PC-9 (cell line): ENCODE measurements at regions not wholly inside any gene's neighbourhood (a gene's known extent, or its start where the extent isn't known, plus 50 kb on each side); places are given as distances from the start of the nearest gene placed in this dataset.

Experiments
- BruUV-seq: library from RNA; stranded (reverse); fragments of 400-500 nt; replicated peaks from 2 replicates; lab custom pipeline; 2021; lab: Mats Ljungman, UMichigan
- CTCF ChIA-PET: fragments of 300-600 bp; sonication (Branson Sonifier 250); formaldehyde crosslinking; loops from one replicate; lab custom pipeline; 2022; ENCODE audit warnings: antibody characterized with exemption; lab: Charles Lee
- POLR2A ChIA-PET: fragments of 300-600 bp; sonication (Branson Sonifier 250); formaldehyde crosslinking; loops from one replicate; lab custom pipeline; 2022; ENCODE audit warnings: antibody characterized with exemption; ENCODE audit not compliant: unreplicated experiment; lab: Charles Lee
- DNase-seq, 2 experiments: peaks; one replicate each; pipeline versions ENCODE4 v3.0.0 to v3.0.0-alpha.2; 2015 to 2022; ENCODE audit warnings: mixed read lengths in 1 of 2
- H2AFZ ChIP-seq: fragments of 200-600 bp; sonication (generic); 2 replicates; pipeline ENCODE4 v1.8.1; 2017; ENCODE audit warnings: antibody characterized with exemption
- H3F3A ChIP-seq: fragments of 200-600 bp; sonication (generic); 2 replicates; pipeline ENCODE4 v1.8.1; 2017; ENCODE audit warnings: antibody characterized with exemption, mild to moderate bottlenecking, low read depth; ENCODE audit not compliant: insufficient read depth
- H3K27ac ChIP-seq: fragments of 200-600 bp; sonication (generic); 2 replicates; pipeline ENCODE4 v1.6.1; 2016; ENCODE audit warnings: mixed run types
- H3K27me3 ChIP-seq: fragments of 200-600 bp; sonication (generic); 2 replicates; pipeline ENCODE4 v1.6.1; 2016; ENCODE audit warnings: low read depth, mixed run types; ENCODE audit not compliant: insufficient read depth
- H3K36me3 ChIP-seq: fragments of 200-600 bp; sonication (generic); 2 replicates; pipeline ENCODE4 v1.6.1; 2016; ENCODE audit warnings: low read depth, mixed run types
- H3K4me1 ChIP-seq: fragments of 200-600 bp; sonication (generic); replicated peaks from 2 replicates; pipeline ENCODE4 v1.6.1; 2016; ENCODE audit warnings: mixed run types; ENCODE audit not compliant: insufficient read depth
- H3K4me2 ChIP-seq: fragments of 200-600 bp; sonication (generic); 2 replicates; pipeline ENCODE4 v1.6.1; 2017; ENCODE audit warnings: mixed run types
- H3K4me3 ChIP-seq: fragments of 200-600 bp; sonication (generic); 2 replicates; pipeline ENCODE4 v1.6.1; 2016; ENCODE audit warnings: mixed run types
- H3K79me2 ChIP-seq: fragments of 200-600 bp; sonication (generic); 2 replicates; pipeline ENCODE4 v1.6.1; 2017; ENCODE audit warnings: low read depth, mixed run types
- H3K9me2 ChIP-seq: fragments of 200-600 bp; sonication (generic); 2 replicates; pipeline ENCODE4 v1.8.1; 2017; ENCODE audit warnings: mild to moderate bottlenecking; ENCODE audit not compliant: insufficient read depth
- H3K9me3 ChIP-seq: fragments of 200-600 bp; sonication (generic); 2 replicates; pipeline ENCODE4 v1.8.1; 2016; ENCODE audit warnings: low read depth; ENCODE audit not compliant: insufficient read depth
- H4K20me1 ChIP-seq: fragments of 200-600 bp; sonication (generic); 2 replicates; pipeline ENCODE4 v1.8.1; 2017; ENCODE audit not compliant: insufficient read depth
- EZH2 ChIP-seq: fragments of 200-600 bp; sonication (generic); IDR thresholded peaks from 2 replicates; pipeline ENCODE4 v1.8.0; 2017; ENCODE audit warnings: antibody characterized with exemption, low read depth
- intact Hi-C: fragments of 100-400 bp; cut with micrococcal nuclease; formaldehyde crosslinking; loops from one replicate; pipeline ENCODE4 v1.10.0; 2022; ENCODE audit not compliant: unreplicated experiment
- TF ChIP-seq, protein P1 (sequence below): fragments of 200-600 bp; sonication (generic); conservative IDR thresholded peaks from 2 replicates; pipeline ENCODE4 v1.6.1; 2017; ENCODE audit warnings: mixed run types, antibody characterized with exemption, mild to moderate bottlenecking, moderate library complexity

DNA sequence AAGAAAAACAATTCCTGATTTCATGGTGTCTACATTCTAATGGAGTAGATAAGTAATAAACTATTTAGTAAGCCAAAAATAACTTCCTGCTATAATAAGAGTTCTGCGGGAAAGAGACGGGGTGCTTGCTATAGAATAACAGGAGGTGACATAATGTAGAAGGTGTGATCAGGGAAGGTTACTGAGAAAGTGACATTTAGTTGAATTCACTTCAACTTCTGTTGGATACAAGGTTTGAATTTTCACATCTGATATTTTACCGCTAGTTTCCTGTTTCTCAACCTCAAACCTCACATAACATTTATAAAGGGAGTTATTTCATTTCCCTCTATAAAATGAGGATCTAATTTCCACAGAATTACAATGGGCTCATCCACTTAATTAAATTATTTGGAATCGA is 102.3 kb upstream of the GBE1 start:
- intact Hi-C loops = no loop called here
- no peak overlapping the region for H3K4me3 ChIP-seq

DNA sequence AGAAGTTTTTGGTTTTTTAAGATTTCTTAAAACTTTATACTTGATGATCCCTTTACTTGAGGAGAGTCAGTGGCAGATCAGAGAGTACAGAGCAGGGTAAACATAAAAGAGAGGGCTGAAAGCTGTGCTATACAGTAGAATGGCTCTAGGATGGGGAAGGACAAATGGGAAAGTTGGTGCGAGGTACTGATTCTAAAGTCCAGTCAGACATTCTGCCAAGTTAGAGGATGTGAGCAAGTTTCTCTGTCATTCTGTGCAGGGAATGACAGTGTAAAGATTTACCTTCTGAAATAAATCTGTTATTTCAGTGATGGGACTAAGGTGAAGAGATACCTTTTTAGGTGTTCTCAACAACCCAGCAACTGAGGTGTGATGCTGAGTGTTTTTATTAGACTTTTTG is 100.1 kb upstream of the GBE1 start:
- H4K20me1 ChIP-seq = no peaks in the 10 kb centered on the region
- POLR2A ChIA-PET = no interaction called here
- intact Hi-C loops = no loop called here
- no peak overlapping the region for H3K4me2 ChIP-seq
- no peaks in the 10 kb centered on the region for H3K27me3 ChIP-seq
- no peaks in the 10 kb centered on the region for H3K36me3 ChIP-seq
- H3K4me1 ChIP-seq = no peaks in the 10 kb centered on the region
- no peaks in the 10 kb centered on the region for H3K9me2 ChIP-seq
- no peak for DNase-seq
- H3K9me3 ChIP-seq = no peaks in the 10 kb centered on the region
- H3K27ac ChIP-seq = no peak overlapping the region
- H3K4me3 ChIP-seq = no peak overlapping the region
- no peaks in the 10 kb centered on the region for H3F3A ChIP-seq
- no peaks in the 10 kb centered on the region for H3K79me2 ChIP-seq
- BruUV-seq = no TSS peak
- CTCF ChIA-PET = no interaction called here
- H2AFZ ChIP-seq = no peak overlapping the region
- TF ChIP-seq, protein P1, sequence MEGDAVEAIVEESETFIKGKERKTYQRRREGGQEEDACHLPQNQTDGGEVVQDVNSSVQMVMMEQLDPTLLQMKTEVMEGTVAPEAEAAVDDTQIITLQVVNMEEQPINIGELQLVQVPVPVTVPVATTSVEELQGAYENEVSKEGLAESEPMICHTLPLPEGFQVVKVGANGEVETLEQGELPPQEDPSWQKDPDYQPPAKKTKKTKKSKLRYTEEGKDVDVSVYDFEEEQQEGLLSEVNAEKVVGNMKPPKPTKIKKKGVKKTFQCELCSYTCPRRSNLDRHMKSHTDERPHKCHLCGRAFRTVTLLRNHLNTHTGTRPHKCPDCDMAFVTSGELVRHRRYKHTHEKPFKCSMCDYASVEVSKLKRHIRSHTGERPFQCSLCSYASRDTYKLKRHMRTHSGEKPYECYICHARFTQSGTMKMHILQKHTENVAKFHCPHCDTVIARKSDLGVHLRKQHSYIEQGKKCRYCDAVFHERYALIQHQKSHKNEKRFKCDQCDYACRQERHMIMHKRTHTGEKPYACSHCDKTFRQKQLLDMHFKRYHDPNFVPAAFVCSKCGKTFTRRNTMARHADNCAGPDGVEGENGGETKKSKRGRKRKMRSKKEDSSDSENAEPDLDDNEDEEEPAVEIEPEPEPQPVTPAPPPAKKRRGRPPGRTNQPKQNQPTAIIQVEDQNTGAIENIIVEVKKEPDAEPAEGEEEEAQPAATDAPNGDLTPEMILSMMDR = no peak
- TF ChIP-seq EZH2 = no peak

More for the DNA sequence above, 102.3 kb upstream of the GBE1 start:
- no peaks in the 10 kb centered on the region for H3K4me1 ChIP-seq
- H4K20me1 ChIP-seq = no peaks in the 10 kb centered on the region
- H3K9me2 ChIP-seq = no peaks in the 10 kb centered on the region
- H3K79me2 ChIP-seq = no peaks in the 10 kb centered on the region
- H3K4me2 ChIP-seq = no peak overlapping the region
- ChIA-PET CTCF (no interaction called here), POLR2A (no interaction called here)
- H3K36me3 ChIP-seq = no peaks in the 10 kb centered on the region
- H3K27me3 ChIP-seq = no peaks in the 10 kb centered on the region
- TF ChIP-seq EZH2 = no peak
- TF ChIP-seq, protein P1 = no peak
- BruUV-seq = no TSS peak
- no peak for DNase-seq
- H3K9me3 ChIP-seq = no peaks in the 10 kb centered on the region
- no peaks in the 10 kb centered on the region for H3F3A ChIP-seq
- H2AFZ ChIP-seq = no peak overlapping the region
- H3K27ac ChIP-seq = no peak overlapping the region

DNA sequence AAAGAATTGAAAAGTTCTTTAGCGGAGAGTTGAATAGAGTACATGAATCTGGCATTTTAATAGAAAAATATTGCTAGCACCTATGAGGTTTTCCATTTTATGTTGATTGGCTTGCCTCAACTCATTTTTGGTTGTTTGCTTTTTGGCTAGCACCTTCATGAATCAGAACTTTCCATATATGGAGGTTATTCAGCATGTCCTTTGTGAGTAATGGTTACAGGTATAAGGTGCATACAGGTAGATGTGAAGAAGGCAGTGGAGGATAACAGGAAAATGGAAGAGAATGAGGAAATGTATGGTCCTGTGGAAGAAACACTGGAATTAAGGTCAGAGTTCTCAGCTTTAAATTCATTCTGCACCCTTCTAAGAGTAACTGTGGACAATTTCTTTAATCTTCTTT is 98.1 kb upstream of the GBE1 start:
- no TSS peak for BruUV-seq
- Histone ChIP-seq H3K27ac (no peak overlapping the region), H3K79me2 (no peaks in the 10 kb centered on the region), H4K20me1 (no peaks in the 10 kb centered on the region), H3K9me3 (no peaks in the 10 kb centered on the region), H3K4me2 (no peak overlapping the region), H3K9me2 (no peaks in the 10 kb centered on the region), H3K4me3 (no peak overlapping the region), H2AFZ (no peak overlapping the region), H3K4me1 (no peaks in the 10 kb centered on the region), H3K36me3 (no peaks in the 10 kb centered on the region), H3K27me3 (no peaks in the 10 kb centered on the region), H3F3A (no peaks in the 10 kb centered on the region)
- POLR2A ChIA-PET = interaction anchor here (0.6 kb wide), 1 partner anchor 311 kb away, joined by 5 read pairs; no protein-coding TSS in a partner anchor
- intact Hi-C loops = no loop called here
- DNase-seq = no peak
- TF ChIP-seq, protein P1 = no peak
- no peak for TF ChIP-seq EZH2
- CTCF ChIA-PET = no interaction called here
